ENCODE measurements at regions not wholly inside any gene's neighbourhood (a gene's known extent, or its start where the extent isn't known, plus 50 kb on each side); places are given as distances from the start of the nearest gene placed in this dataset.
A peak's percentile ranks its signal among the peaks of the same experiment; 100 is the strongest.
"Not testable (repeated sequence)": the region's sequence is repeated elsewhere in the genome, so short reads cannot be mapped to it uniquely, and the experiment has no call there.

- BruUV-seq (replicated peaks) = not testable (repeated sequence)
- peak; percentile 92 for ATAC-seq
These were observed 130.7 kb downstream of the CRLF3 start for GRCh38 chr17:30693772-30694171.

DNA sequence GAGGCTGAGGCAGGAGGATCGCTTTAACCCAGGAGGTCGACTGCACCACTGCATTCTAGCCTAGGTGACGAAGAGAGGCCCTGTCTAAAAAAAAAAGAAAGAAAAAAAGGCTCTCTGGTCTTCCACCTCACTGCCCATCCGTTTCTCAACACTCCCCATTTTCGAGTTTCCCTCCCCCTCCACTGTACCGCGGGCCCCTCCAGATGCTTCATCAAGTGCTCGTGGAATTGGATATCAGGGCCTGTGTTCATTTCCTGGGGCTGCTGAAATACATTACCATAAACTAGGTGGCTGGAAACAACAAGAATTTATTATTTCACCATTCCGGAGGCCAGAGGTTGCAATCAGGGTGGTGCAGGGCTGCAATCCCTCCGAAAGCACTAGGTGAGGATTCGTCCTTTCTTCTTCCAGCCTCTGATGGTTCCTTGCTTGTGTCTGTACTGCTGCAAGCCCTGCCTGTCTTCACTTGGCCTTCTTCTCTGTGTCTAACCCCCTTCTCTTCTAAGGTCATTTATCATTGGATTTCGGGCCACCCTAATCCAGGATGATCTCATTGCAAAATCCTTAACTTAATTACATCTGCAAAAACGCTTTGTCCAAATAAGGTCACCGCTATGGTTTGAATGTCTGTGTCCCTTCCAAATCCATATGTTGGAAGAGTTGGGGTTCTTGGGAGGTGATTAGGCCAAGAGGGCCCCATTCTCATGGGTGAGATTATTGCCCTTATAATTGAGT is 135.1 kb downstream of the CRLF3 start:
- H3K79me2 ChIP-seq (ENCODE audit: control insufficient read depth, insufficient read depth, low read length); intact Hi-C loops (cut with micrococcal nuclease; ENCODE audit: unreplicated experiment); H3K4me2 ChIP-seq (ENCODE audit: control insufficient read depth, insufficient read depth); H3K36me3 ChIP-seq (ENCODE audit: control insufficient read depth in 2 of 2, insufficient read depth in 2 of 2, low read length in 1 of 2); ATAC-seq; BruUV-seq (replicated peaks); DNase-seq (ENCODE audit: low read depth, low spot score); H3K4me1 ChIP-seq (ENCODE audit: control insufficient read depth, insufficient read depth, low read length); H3K27ac ChIP-seq (ENCODE audit: control insufficient read depth, insufficient read depth); H3K9me3 ChIP-seq (replicated peaks; ENCODE audit: control insufficient read depth, insufficient read depth, low read length); H2AFZ ChIP-seq (ENCODE audit: control insufficient read depth, low read depth, low read length); in situ Hi-C loops (cut with MboI); H3K9ac ChIP-seq (ENCODE audit: control insufficient read depth, insufficient read depth, low read length); H3K27me3 ChIP-seq (replicated peaks in 1 of 2; ENCODE audit: control insufficient read depth in 2 of 2, insufficient read depth in 2 of 2, low read length in 1 of 2); H4K20me1 ChIP-seq (ENCODE audit: control insufficient read depth, insufficient read depth); SMC1A ChIA-PET (ENCODE audit: uncharacterized antibody, unreplicated experiment); RAD21 ChIA-PET (ENCODE audit: unreplicated experiment); FAIRE-seq; H3K4me3 ChIP-seq: not testable (repeated sequence)
- ChIA-PET CTCF (interaction anchor here (0.8 to 1.1 kb wide), 2 partner anchors 83 to 135 kb away, joined by 3 read pairs; partner anchors contain the start of gene CRLF3), POLR2A (interaction anchor here (0.6 kb wide), 1 partner anchor 131 kb away, joined by 8 read pairs; no protein-coding TSS in a partner anchor)
- 53% methylated on average over 14 of the region's 14 CpGs for WGBS (ENCODE audit: insufficient coverage, insufficient replicate concordance, low lambda C conversion rate, missing lambda C conversion rate)

More at GRCh38 chr17:30693772-30694171, 130.7 kb downstream of the CRLF3 start:
- SMC1A ChIA-PET (ENCODE audit: uncharacterized antibody, unreplicated experiment); intact Hi-C loops (cut with micrococcal nuclease; ENCODE audit: unreplicated experiment); H3K27me3 ChIP-seq (replicated peaks in 1 of 2; ENCODE audit: control insufficient read depth in 2 of 2, insufficient read depth in 2 of 2, low read length in 1 of 2); H3K9me3 ChIP-seq (replicated peaks; ENCODE audit: control insufficient read depth, insufficient read depth, low read length); RAD21 ChIA-PET (ENCODE audit: unreplicated experiment); H3K27ac ChIP-seq (ENCODE audit: control insufficient read depth, insufficient read depth); H4K20me1 ChIP-seq (ENCODE audit: control insufficient read depth, insufficient read depth); CTCF ChIA-PET; in situ Hi-C loops (cut with MboI); POLR2A ChIA-PET; FAIRE-seq; H3K4me1 ChIP-seq (ENCODE audit: control insufficient read depth, insufficient read depth, low read length); H3K9ac ChIP-seq (ENCODE audit: control insufficient read depth, insufficient read depth, low read length); DNase-seq (ENCODE audit: low read depth, low spot score); H3K36me3 ChIP-seq (ENCODE audit: control insufficient read depth in 2 of 2, insufficient read depth in 2 of 2, low read length in 1 of 2); H3K4me3 ChIP-seq; H3K79me2 ChIP-seq (ENCODE audit: control insufficient read depth, insufficient read depth, low read length): not testable (repeated sequence)
- Histone ChIP-seq H2AFZ (ENCODE audit: control insufficient read depth, low read depth, low read length) (peak overlapping the region; percentile 39), H3K4me2 (ENCODE audit: control insufficient read depth, insufficient read depth) (peak overlapping the region; percentile 42; the same call in 1 of the 2 replicates)
- WGBS (ENCODE audit: insufficient coverage, insufficient replicate concordance, low lambda C conversion rate, missing lambda C conversion rate) = 5% methylated on average over 17 of the region's 20 CpGs
- TF ChIP-seq IKZF2 (IDR thresholded peaks at IDR 0.05) = peak in 1 of 2 experiments; percentile 21; a peak in 1 of 4 replicates
- TF ChIP-seq BHLHE40 (IDR thresholded peaks at IDR 0.05; ENCODE audit: borderline replicate concordance in 1 of 2, low read depth in 2 of 2, low read length in 1 of 2) = 0 out of 4 replicates have a peak, but pooled peaks of 1 of the 2 experiments have one; percentile 22
- 0 out of 2 replicates have a peak, but pooled peaks have one; percentile 10 for TF ChIP-seq MTA2 (IDR thresholded peaks at IDR 0.05; ENCODE audit: low read depth)
- peak; percentile 36; the same call in 1 of the 2 replicates for TF ChIP-seq PKNOX1 (IDR thresholded peaks at IDR 0.05)
- peak; percentile 13 to 51 (median 29); a peak in 2 of 6 replicates for TF ChIP-seq CTCF (IDR thresholded peaks at IDR 0.05 in 2 of 3, conservative IDR thresholded peaks at IDR 0.05 in 1 of 3; ENCODE audit: control insufficient read depth in 2 of 3, extremely low read depth in 1 of 3, insufficient read depth in 1 of 3, low read depth in 3 of 3, low read length in 3 of 3)

All from GM12878 (cell line).